Esophagus muscularis mucosa (tissue), 4 donors: ENCODE measurements at regions not wholly inside any gene's neighbourhood (a gene's known extent, or its start where the extent isn't known, plus 50 kb on each side); places are given as distances from the start of the nearest gene placed in this dataset.

ENCODE experiments used
- DNase-seq: peaks from one replicate; pipeline ENCODE4 v3.0.0-alpha.2; 2017; ENCODE audit errors: extremely low spot score
- H3K27ac ChIP-seq, 4 donors: fragments of 200-600 bp; sonication (generic); replicated peaks in 1 of 4; 1 replicate in 3 of 4; 2 replicates in 1 of 4; pipeline ENCODE4 v1.5.1; 2016 to 2019; ENCODE audit warnings: mild to moderate bottlenecking in 1 of 4
- H3K27me3 ChIP-seq, 4 donors: fragments of 200-600 bp; sonication (generic); one replicate each; pipeline versions ENCODE4 v1.5.1 to v1.6.0; 2016 to 2019
- H3K36me3 ChIP-seq, 4 donors: fragments of 200-600 bp; sonication (generic); one replicate each; pipeline ENCODE4 v1.5.1; 2016 to 2019
- H3K4me1 ChIP-seq, 4 donors: fragments of 200-600 bp; sonication (generic); one replicate each; pipeline ENCODE4 v1.5.1; 2016 to 2019
- H3K4me3 ChIP-seq, 4 donors: fragments of 200-600 bp; sonication (generic); 1 replicate in 2 of 4; 2 replicates in 2 of 4; pipeline ENCODE4 v1.5.1; 2016 to 2019; ENCODE audit warnings: mild to moderate bottlenecking in 4 of 4, moderate library complexity in 1 of 4
- H3K9me3 ChIP-seq, 4 donors: fragments of 200-600 bp; sonication (generic); 1 replicate in 3 of 4; 2 replicates in 1 of 4; pipeline ENCODE4 v1.5.1; 2016 to 2019
- EP300 ChIP-seq: sonication (generic); formaldehyde crosslinking; IDR thresholded peaks from one replicate; pipeline ENCODE4 v1.6.1; 2017; ENCODE audit warnings: antibody characterized with exemption
- POLR2A ChIP-seq: fragments of 450-650 bp; IDR thresholded peaks from one replicate; pipeline ENCODE4 v1.6.1; 2017; ENCODE audit warnings: antibody characterized with exemption, moderate library complexity, mild to moderate bottlenecking, low read depth
- POLR2AphosphoS5 ChIP-seq, 2 donors: sonication (generic); formaldehyde crosslinking; IDR thresholded peaks; one replicate each; pipeline ENCODE4 v1.6.1; 2017; ENCODE audit warnings: antibody characterized with exemption in 2 of 2
- WGBS: methylation state at CpG from one replicate; pipeline ENCODE4 v1.1.5; 2018; 5-methylcytosine and 5-hydroxymethylcytosine counted together
- intact Hi-C: fragments of 100-400 bp; cut with DNase I; formaldehyde crosslinking; loops from one replicate; pipeline ENCODE4 v1.15.1; 2023
- TF ChIP-seq, protein P1 (sequence below), 3 experiments: fragments of 200-600 bp in 2 of 3; fragments of 450-650 bp in 1 of 3; sonication (generic) in 2 of 3; IDR thresholded peaks; one replicate each; pipeline ENCODE4 v1.5.1; 2017 to 2019; ENCODE audit warnings: antibody characterized with exemption in 3 of 3, mild to moderate bottlenecking in 2 of 3, moderate library complexity in 1 of 3

DNA sequence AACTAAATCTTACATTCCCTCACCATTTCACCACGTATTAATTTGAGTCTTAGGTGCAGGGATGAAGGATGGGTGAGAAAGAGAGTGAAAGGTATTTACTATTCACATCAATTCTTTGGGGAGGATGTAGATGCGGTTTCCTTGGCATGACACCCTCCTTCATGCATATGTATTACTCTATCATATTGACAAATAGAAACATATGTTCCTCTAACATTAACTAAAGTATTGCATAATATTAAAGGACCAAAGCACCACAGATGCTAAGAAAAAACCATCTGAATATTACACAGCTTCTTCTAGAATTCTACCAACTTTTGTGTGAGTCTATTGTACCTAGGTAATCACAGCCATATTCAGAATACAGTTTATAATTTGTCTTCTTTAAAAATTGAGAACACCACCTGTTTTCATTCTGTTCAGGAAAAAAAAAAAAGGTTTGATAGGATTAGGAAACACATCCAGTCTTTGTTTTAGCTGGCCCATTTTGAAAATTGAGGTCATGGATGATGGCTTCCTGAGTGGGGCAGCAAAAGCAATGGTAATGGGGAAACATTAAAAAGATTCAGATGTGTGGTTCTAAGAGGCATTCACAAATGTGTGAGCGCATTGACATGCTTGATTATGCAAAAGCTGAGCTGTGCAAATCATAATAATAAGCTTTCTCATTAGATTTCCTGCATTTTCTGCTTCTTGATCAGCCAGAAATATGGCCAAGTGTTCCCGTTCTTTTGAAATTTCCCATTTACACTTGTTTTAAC lies 1011.5 kb upstream of the NUDT12 start:
- TF ChIP-seq POLR2AphosphoS5 (IDR thresholded peaks at IDR 0.05): no peak
- TF ChIP-seq, protein P1, sequence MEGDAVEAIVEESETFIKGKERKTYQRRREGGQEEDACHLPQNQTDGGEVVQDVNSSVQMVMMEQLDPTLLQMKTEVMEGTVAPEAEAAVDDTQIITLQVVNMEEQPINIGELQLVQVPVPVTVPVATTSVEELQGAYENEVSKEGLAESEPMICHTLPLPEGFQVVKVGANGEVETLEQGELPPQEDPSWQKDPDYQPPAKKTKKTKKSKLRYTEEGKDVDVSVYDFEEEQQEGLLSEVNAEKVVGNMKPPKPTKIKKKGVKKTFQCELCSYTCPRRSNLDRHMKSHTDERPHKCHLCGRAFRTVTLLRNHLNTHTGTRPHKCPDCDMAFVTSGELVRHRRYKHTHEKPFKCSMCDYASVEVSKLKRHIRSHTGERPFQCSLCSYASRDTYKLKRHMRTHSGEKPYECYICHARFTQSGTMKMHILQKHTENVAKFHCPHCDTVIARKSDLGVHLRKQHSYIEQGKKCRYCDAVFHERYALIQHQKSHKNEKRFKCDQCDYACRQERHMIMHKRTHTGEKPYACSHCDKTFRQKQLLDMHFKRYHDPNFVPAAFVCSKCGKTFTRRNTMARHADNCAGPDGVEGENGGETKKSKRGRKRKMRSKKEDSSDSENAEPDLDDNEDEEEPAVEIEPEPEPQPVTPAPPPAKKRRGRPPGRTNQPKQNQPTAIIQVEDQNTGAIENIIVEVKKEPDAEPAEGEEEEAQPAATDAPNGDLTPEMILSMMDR (IDR thresholded peaks at IDR 0.05): no peak
- no peak for TF ChIP-seq POLR2A
- no peak for TF ChIP-seq EP300
- Histone ChIP-seq H3K4me3 (no peak overlapping the region), H3K27me3 (no peaks in the 10 kb centered on the region), H3K36me3 (no peaks in the 10 kb centered on the region), H3K4me1 (peaks cover 0 to 4% (median 0%) of the 10 kb centered on the region in 4 donors), H3K9me3 (no peaks in the 10 kb centered on the region), H3K27ac (no peak overlapping the region)
- no peak for DNase-seq
- 82% methylated on average over 4 of the region's 4 CpGs for WGBS
- intact Hi-C loops: no loop called here

DNA sequence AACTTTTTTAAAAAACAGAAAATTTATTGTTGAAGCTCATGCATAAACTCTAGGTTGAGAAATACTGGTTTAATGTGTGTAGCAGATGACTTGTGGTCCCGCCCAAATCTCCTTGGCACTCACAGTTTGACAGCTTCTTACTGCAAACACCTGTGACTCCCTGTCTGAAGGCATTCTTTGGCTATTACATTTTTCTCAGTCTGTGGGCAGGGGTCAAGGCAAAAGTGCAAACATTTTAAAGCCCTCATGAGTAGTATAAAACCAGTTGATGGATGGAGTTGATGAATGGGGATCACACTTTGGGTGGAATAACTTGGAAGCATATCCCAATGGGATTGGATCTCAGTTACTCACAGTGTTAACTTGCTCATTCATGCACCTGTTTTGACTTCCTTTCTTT lies 1007.0 kb upstream of the NUDT12 start:
- WGBS: 20% methylated on average over 1 of the region's 1 CpG
- Histone ChIP-seq H3K4me3 (no peak overlapping the region), H3K27me3 (no peaks in the 10 kb centered on the region), H3K9me3 (no peaks in the 10 kb centered on the region), H3K27ac (no peak overlapping the region), H3K36me3 (no peaks in the 10 kb centered on the region), H3K4me1 (peaks cover 0 to 4% (median 0%) of the 10 kb centered on the region in 4 donors)
- intact Hi-C loops: no loop called here
- TF ChIP-seq, protein P1 (IDR thresholded peaks at IDR 0.05): no peak
- no peak for DNase-seq

DNA sequence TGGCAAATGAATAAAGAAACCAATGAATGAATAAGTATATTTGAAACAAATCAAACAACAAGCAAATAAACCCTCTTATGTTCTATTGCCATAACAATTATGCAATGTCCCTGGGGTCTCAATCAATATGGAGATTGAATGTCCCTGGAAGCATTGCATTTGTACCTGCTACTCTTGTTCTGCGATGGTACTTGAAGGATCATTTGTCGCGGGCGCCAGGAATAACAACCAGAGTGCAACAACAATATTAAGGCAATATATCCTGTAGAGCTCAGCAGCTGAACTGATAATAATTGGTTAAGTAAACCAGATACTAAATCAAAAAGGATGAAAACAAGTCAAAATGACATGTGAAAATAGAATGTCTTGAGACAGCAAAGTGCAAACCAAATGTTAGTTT lies 1001.9 kb upstream of the NUDT12 start:
- Histone ChIP-seq H3K4me1 (peaks cover 0 to 3% (median 0%) of the 10 kb centered on the region in 4 donors), H3K36me3 (no peaks in the 10 kb centered on the region), H3K4me3 (no peak overlapping the region), H3K9me3 (no peaks in the 10 kb centered on the region), H3K27me3 (no peaks in the 10 kb centered on the region), H3K27ac (no peak overlapping the region)
- no peak for DNase-seq
- WGBS: 99% methylated on average over 4 of the region's 4 CpGs
- TF ChIP-seq POLR2A: no peak
- no peak for TF ChIP-seq POLR2AphosphoS5 (IDR thresholded peaks at IDR 0.05)
- TF ChIP-seq, protein P1 (IDR thresholded peaks at IDR 0.05): no peak
- TF ChIP-seq EP300: no peak
- intact Hi-C loops: no loop called here

DNA sequence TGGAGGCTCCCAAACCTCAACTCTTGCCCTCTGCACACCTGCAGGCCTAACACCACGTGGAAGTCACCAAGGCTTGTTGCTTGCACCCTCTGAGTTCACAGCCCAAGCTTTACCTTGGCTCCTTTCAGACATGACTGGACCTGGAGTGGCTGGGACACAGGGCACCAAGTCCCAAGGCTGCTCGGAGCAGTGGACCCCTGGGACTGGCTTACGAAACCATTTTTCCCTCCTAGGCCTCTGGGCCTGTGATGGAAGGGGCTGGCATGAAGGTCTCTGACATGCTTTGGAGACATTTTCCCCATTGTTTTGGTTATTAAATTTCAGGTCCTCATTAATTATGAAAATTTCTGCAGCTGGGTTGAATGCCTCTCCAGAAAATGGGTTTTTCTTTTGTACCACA lies 994.4 kb upstream of the NUDT12 start:
- no peaks in the 10 kb centered on the region for H3K27me3 ChIP-seq
- 71% methylated on average over 2 of the region's 3 CpGs for WGBS
- intact Hi-C loops: no loop called here

More for the DNA sequence above, 994.4 kb upstream of the NUDT12 start:
- no peak overlapping the region for H3K4me3 ChIP-seq
- H3K9me3 ChIP-seq: no peaks in the 10 kb centered on the region
- DNase-seq: no peak
- H3K4me1 ChIP-seq: no peaks in the 10 kb centered on the region
- H3K27ac ChIP-seq: no peak overlapping the region
- H3K36me3 ChIP-seq: no peaks in the 10 kb centered on the region
- TF ChIP-seq, protein P1 (IDR thresholded peaks at IDR 0.05): no peak
- TF ChIP-seq POLR2AphosphoS5 (IDR thresholded peaks at IDR 0.05): no peak
- no peak for TF ChIP-seq EP300
- TF ChIP-seq POLR2A: no peak
